H9 (cell line): ENCODE measurements at regions not wholly inside any gene's neighbourhood (a gene's known extent, or its start where the extent isn't known, plus 50 kb on each side); places are given as distances from the start of the nearest gene placed in this dataset.

ENCODE experiments used
- DNase-seq: peaks from one replicate; pipeline ENCODE4 v3.0.0-alpha.2; 2017
- H2AFZ ChIP-seq: one replicate; pipeline ENCODE4 v1.6.1; 2013; ENCODE audit warnings: mild to moderate bottlenecking, low read length, control low read depth, moderate library complexity
- H2AK5ac ChIP-seq: 2 replicates; pipeline ENCODE4 v1.6.1; 2013; ENCODE audit warnings: low read length, control low read depth, mixed read lengths; ENCODE audit not compliant: insufficient read length
- H2BK120ac ChIP-seq: one replicate; pipeline ENCODE4 v1.6.1; 2013; ENCODE audit warnings: low read depth, mild to moderate bottlenecking, low read length, control low read depth, inconsistent platforms; ENCODE audit not compliant: poor library complexity, severe bottlenecking
- H2BK12ac ChIP-seq: 2 replicates; pipeline ENCODE4 v1.6.1; 2013; ENCODE audit warnings: low read length, control low read depth, mixed read lengths, low read depth; ENCODE audit not compliant: insufficient read length
- H2BK15ac ChIP-seq: 2 replicates; pipeline ENCODE4 v1.6.1; 2013; ENCODE audit warnings: low read depth, low read length, control low read depth
- H2BK20ac ChIP-seq: one replicate; pipeline ENCODE4 v1.6.1; 2013; ENCODE audit warnings: low read depth, mild to moderate bottlenecking, low read length, control low read depth, inconsistent platforms; ENCODE audit not compliant: poor library complexity, severe bottlenecking
- H2BK5ac ChIP-seq: 2 replicates; pipeline ENCODE4 v1.6.1; 2013; ENCODE audit warnings: low read length, control low read depth, mixed read lengths; ENCODE audit not compliant: insufficient read length
- H3K14ac ChIP-seq: 2 replicates; pipeline ENCODE4 v1.6.1; 2013; ENCODE audit warnings: low read length, control low read depth; ENCODE audit not compliant: insufficient read depth
- H3K18ac ChIP-seq: 2 replicates; pipeline ENCODE4 v1.6.1; 2013; ENCODE audit warnings: low read depth, mild to moderate bottlenecking, mixed read lengths, low read length, control low read depth; ENCODE audit not compliant: insufficient read length
- H3K23ac ChIP-seq: 2 replicates; pipeline ENCODE4 v1.6.1; 2013; ENCODE audit warnings: low read length, control low read depth, mixed read lengths, low read depth; ENCODE audit not compliant: insufficient read length
- H3K23me2 ChIP-seq: 2 replicates; pipeline ENCODE4 v1.6.1; 2013; ENCODE audit warnings: low read depth, mild to moderate bottlenecking, mixed read lengths, low read length, control low read depth; ENCODE audit not compliant: insufficient read length, poor library complexity, severe bottlenecking
- H3K27ac ChIP-seq: 2 replicates; pipeline ENCODE4 v1.5.1; 2013; ENCODE audit warnings: low read length, control low read depth, mixed read lengths, low read depth; ENCODE audit not compliant: insufficient read length
- H3K27me3 ChIP-seq: 2 replicates; pipeline ENCODE4 v1.6.1; 2013; ENCODE audit warnings: low read length, control low read depth, inconsistent platforms; ENCODE audit not compliant: insufficient read depth
- H3K4ac ChIP-seq: 2 replicates; pipeline ENCODE4 v1.6.1; 2013; ENCODE audit warnings: low read depth, mild to moderate bottlenecking, control low read depth, inconsistent platforms, low read length, moderate library complexity
- H3K4me1 ChIP-seq: 2 replicates; pipeline ENCODE4 v1.6.1; 2013; ENCODE audit warnings: low read length, control low read depth, inconsistent platforms; ENCODE audit not compliant: insufficient read depth
- H3K4me2 ChIP-seq: 2 replicates; pipeline ENCODE4 v1.6.1; 2013; ENCODE audit warnings: low read length, control low read depth, mixed read lengths; ENCODE audit not compliant: insufficient read length, insufficient read depth
- H3K56ac ChIP-seq: 2 replicates; pipeline ENCODE4 v1.6.1; 2013; ENCODE audit warnings: low read depth, mild to moderate bottlenecking, mixed read lengths, low read length, control low read depth; ENCODE audit not compliant: insufficient read length
- H3K79me1 ChIP-seq: 2 replicates; pipeline ENCODE4 v1.6.1; 2013; ENCODE audit warnings: low read depth, mild to moderate bottlenecking, moderate library complexity, low read length, control low read depth, inconsistent platforms; ENCODE audit not compliant: insufficient read depth, poor library complexity, severe bottlenecking
- H3K79me2 ChIP-seq: 2 replicates; pipeline ENCODE4 v1.6.1; 2013; ENCODE audit warnings: low read length, control low read depth, inconsistent platforms; ENCODE audit not compliant: insufficient read depth
- H3K9ac ChIP-seq: 2 replicates; pipeline ENCODE4 v1.6.1; 2013; ENCODE audit warnings: low read length, control low read depth, mixed read lengths; ENCODE audit not compliant: insufficient read length; ENCODE audit errors: extremely low read depth
- H3K9me3 ChIP-seq: one replicate; pipeline ENCODE4 v1.6.1; 2013; ENCODE audit warnings: low read depth, low read length, inconsistent platforms; ENCODE audit not compliant: control insufficient read depth
- H3T11ph ChIP-seq: one replicate; pipeline ENCODE4 v1.6.1; 2013; ENCODE audit warnings: mild to moderate bottlenecking, low read length, control low read depth, inconsistent platforms
- H4K20me1 ChIP-seq: one replicate; pipeline ENCODE4 v1.6.1; 2013; ENCODE audit not compliant: control insufficient read depth, insufficient read length, insufficient read depth
- H4K5ac ChIP-seq: 2 replicates; pipeline ENCODE4 v1.6.1; 2013; ENCODE audit warnings: low read depth, mild to moderate bottlenecking, mixed read lengths, low read length, control low read depth; ENCODE audit not compliant: insufficient read length
- H4K8ac ChIP-seq: replicated peaks from 2 replicates; pipeline ENCODE4 v1.6.1; 2013; ENCODE audit warnings: low read length, control low read depth, mixed read lengths, low read depth; ENCODE audit not compliant: insufficient read length
- H4K91ac ChIP-seq: 2 replicates; pipeline ENCODE4 v1.6.1; 2013; ENCODE audit warnings: low read depth, mild to moderate bottlenecking, moderate library complexity, mixed read lengths, low read length, control low read depth; ENCODE audit not compliant: insufficient read length
- H3K27ac Mint-ChIP-seq, 3 experiments: 2 replicates in 2 of 3; 3 replicates in 1 of 3; pipeline ENCODE4 v1.8.0; 2020 to 2021; ENCODE audit warnings: mixed read lengths in 3 of 3, mild to moderate bottlenecking in 1 of 3, moderate library complexity in 1 of 3
- H3K27me3 Mint-ChIP-seq: 2 replicates; pipeline ENCODE4 v1.8.0; 2021; ENCODE audit warnings: low read depth, mild to moderate bottlenecking, moderate library complexity, mixed read lengths
- H3K36me3 Mint-ChIP-seq, 3 experiments: 2 replicates in 2 of 3; 3 replicates in 1 of 3; pipeline ENCODE4 v1.8.0; 2020 to 2021; ENCODE audit warnings: low read depth in 3 of 3, mixed read lengths in 3 of 3; ENCODE audit not compliant: insufficient read depth in 1 of 3
- H3K4me1 Mint-ChIP-seq, 2 experiments: 2 replicates each; pipeline ENCODE4 v1.8.0; 2020; ENCODE audit warnings: mixed read lengths in 2 of 2
- H3K4me3 Mint-ChIP-seq, 2 experiments: 2 replicates in 1 of 2; 3 replicates in 1 of 2; pipeline ENCODE4 v1.8.0; 2020 to 2021; ENCODE audit warnings: mild to moderate bottlenecking in 2 of 2, mixed read lengths in 2 of 2, moderate library complexity in 1 of 2
- H3K9me3 Mint-ChIP-seq, 2 experiments: 2 replicates in 1 of 2; 3 replicates in 1 of 2; pipeline ENCODE4 v1.8.0; 2020; ENCODE audit warnings: mild to moderate bottlenecking in 2 of 2, mixed read lengths in 2 of 2, moderate library complexity in 1 of 2
- WGBS: extraction: QIAGEN DNeasy Blood & Tissue Kit; methylation state at CpG from one replicate; pipeline ENCODE4 v1.1.7; 2013; ENCODE audit warnings: missing lambda C conversion rate, low lambda C conversion rate, mixed read lengths; ENCODE audit not compliant: insufficient read length; ENCODE audit errors: extremely low coverage; 5-methylcytosine and 5-hydroxymethylcytosine counted together
- TF ChIP-seq, protein P1 (sequence below): fragments of 200-600 bp; sonication (generic); conservative IDR thresholded peaks from 3 replicates; pipeline ENCODE4 v1.8.0; 2021; ENCODE audit warnings: antibody characterized with exemption, mild to moderate bottlenecking

GRCh38 chr10:44799966-44800365, 111.2 kb upstream of the TMEM72 start:
- Histone ChIP-seq H2BK120ac (no peak overlapping the region), H3K4me1 (no peaks in the 10 kb centered on the region), H3K23ac (no peak overlapping the region), H2BK5ac (no peak overlapping the region), H3K9ac (no peak overlapping the region), H3K79me2 (no peaks in the 10 kb centered on the region), H4K91ac (no peak overlapping the region), H3K9me3 (no peaks in the 10 kb centered on the region), H3K23me2 (no peaks in the 10 kb centered on the region), H3K27me3 (no peaks in the 10 kb centered on the region), H2BK20ac (no peak overlapping the region), H3K4ac (no peak overlapping the region), H2AFZ (no peak overlapping the region), H3K27ac (no peak overlapping the region), H3K18ac (no peak overlapping the region), H4K20me1 (no peaks in the 10 kb centered on the region), H4K8ac (no peak overlapping the region), H3K56ac (no peak overlapping the region), H2BK15ac (no peak overlapping the region), H3K79me1 (no peaks in the 10 kb centered on the region), H2BK12ac (no peak overlapping the region), H3K4me2 (no peak overlapping the region), H2AK5ac (no peak overlapping the region), H3T11ph (no peak overlapping the region), H3K14ac (no peak overlapping the region), H4K5ac (no peak overlapping the region)
- Mint-ChIP-seq H3K4me1 (0 out of 4 replicates have a peak, but pooled peaks cover 0 to 4% of the 10 kb centered on the region in 2 experiments), H3K36me3 (no peaks in the 10 kb centered on the region), H3K27ac (no peak overlapping the region), H3K4me3 (no peak overlapping the region), H3K27me3 (no peaks in the 10 kb centered on the region; the same call in none of the 2 replicates), H3K9me3 (no peaks in the 10 kb centered on the region; a peak in 2 of 5 replicates)
- DNase-seq = no peak
- TF ChIP-seq, protein P1, sequence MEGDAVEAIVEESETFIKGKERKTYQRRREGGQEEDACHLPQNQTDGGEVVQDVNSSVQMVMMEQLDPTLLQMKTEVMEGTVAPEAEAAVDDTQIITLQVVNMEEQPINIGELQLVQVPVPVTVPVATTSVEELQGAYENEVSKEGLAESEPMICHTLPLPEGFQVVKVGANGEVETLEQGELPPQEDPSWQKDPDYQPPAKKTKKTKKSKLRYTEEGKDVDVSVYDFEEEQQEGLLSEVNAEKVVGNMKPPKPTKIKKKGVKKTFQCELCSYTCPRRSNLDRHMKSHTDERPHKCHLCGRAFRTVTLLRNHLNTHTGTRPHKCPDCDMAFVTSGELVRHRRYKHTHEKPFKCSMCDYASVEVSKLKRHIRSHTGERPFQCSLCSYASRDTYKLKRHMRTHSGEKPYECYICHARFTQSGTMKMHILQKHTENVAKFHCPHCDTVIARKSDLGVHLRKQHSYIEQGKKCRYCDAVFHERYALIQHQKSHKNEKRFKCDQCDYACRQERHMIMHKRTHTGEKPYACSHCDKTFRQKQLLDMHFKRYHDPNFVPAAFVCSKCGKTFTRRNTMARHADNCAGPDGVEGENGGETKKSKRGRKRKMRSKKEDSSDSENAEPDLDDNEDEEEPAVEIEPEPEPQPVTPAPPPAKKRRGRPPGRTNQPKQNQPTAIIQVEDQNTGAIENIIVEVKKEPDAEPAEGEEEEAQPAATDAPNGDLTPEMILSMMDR = no peak
- no CpG with 5 or more reads among the region's 2 CpGs for WGBS
